ENCODE measurements at regions not wholly inside any gene's neighbourhood (a gene's known extent, or its start where the extent isn't known, plus 50 kb on each side); places are given as distances from the start of the nearest gene placed in this dataset.

GRCh38 chr2:145185696-145186095, 665.8 kb upstream of the ZEB2 start:
- TF ChIP-seq POLR2A (IDR thresholded peaks at IDR 0.05) (no peak), POLR2AphosphoS5 (IDR thresholded peaks at IDR 0.05) (no peak)
- TF ChIP-seq, protein P1, sequence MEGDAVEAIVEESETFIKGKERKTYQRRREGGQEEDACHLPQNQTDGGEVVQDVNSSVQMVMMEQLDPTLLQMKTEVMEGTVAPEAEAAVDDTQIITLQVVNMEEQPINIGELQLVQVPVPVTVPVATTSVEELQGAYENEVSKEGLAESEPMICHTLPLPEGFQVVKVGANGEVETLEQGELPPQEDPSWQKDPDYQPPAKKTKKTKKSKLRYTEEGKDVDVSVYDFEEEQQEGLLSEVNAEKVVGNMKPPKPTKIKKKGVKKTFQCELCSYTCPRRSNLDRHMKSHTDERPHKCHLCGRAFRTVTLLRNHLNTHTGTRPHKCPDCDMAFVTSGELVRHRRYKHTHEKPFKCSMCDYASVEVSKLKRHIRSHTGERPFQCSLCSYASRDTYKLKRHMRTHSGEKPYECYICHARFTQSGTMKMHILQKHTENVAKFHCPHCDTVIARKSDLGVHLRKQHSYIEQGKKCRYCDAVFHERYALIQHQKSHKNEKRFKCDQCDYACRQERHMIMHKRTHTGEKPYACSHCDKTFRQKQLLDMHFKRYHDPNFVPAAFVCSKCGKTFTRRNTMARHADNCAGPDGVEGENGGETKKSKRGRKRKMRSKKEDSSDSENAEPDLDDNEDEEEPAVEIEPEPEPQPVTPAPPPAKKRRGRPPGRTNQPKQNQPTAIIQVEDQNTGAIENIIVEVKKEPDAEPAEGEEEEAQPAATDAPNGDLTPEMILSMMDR (IDR thresholded peaks at IDR 0.05): no peak
